ENCODE measurements at regions not wholly inside any gene's neighbourhood (a gene's known extent, or its start where the extent isn't known, plus 50 kb on each side); places are given as distances from the start of the nearest gene placed in this dataset.

DNA sequence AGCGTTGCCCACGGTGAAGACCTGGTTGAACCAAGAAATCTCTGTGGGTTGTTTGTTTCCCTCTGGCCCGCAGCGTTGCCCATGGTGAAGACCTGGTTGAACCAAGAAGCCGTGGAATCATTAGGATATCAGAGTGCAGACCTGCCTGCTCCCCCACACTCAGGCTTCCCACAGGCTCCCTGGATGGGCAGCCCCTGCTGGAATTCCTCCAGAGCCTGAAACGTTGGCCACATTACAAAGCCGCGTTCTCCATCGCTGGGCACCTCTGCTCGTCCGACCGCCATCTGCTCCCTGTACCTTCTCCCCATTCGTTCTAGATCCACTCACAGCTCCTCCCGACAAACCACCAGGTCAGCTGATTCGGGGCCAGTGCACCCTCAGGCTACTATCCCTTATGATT, 266.9 kb upstream of the SHH start:
- no peak overlapping the region for H4K5ac ChIP-seq (ENCODE audit: low read depth, low read length)
- H3K36me3 ChIP-seq (ENCODE audit: control insufficient read depth, insufficient read depth, low read length), result no peaks in the 10 kb centered on the region
- H2BK5ac ChIP-seq (ENCODE audit: low read depth, low read length, poor library complexity, severe bottlenecking), result no peak overlapping the region
- no peaks in the 10 kb centered on the region for H3K9me1 ChIP-seq (ENCODE audit: insufficient read depth, low read length)
- no peaks in the 10 kb centered on the region for H4K20me1 ChIP-seq (ENCODE audit: insufficient read depth, low read length)
- POLR2A ChIA-PET (ENCODE audit: unreplicated experiment), result no interaction called here
- no peak overlapping the region for H2AK5ac ChIP-seq (ENCODE audit: low read depth, low read length)
- no peak overlapping the region for H2BK120ac ChIP-seq (ENCODE audit: low read depth, low read length)
- in situ Hi-C loops (cut with MboI; ENCODE audit: low sequenced_read_pairs), result no loop called here
- no peaks in the 10 kb centered on the region for H3K4me1 ChIP-seq (ENCODE audit: control insufficient read depth, insufficient read depth, low read length)
- TF ChIP-seq RFX5 (IDR thresholded peaks at IDR 0.05; ENCODE audit: low read depth, low read length), result no peak
- no peak for TF ChIP-seq NFE2L2 (IDR thresholded peaks at IDR 0.05; ENCODE audit: low read depth, low read length)
- TF ChIP-seq RCOR1 (IDR thresholded peaks at IDR 0.05; ENCODE audit: insufficient replicate concordance, low read length), result no peak
- CTCF ChIA-PET, result no interaction called here
- H4K91ac ChIP-seq (ENCODE audit: insufficient read depth, low read depth, low read length), result no peak overlapping the region
- H3K4me2 ChIP-seq (ENCODE audit: low read depth, low read length), result no peak overlapping the region
- no peak overlapping the region for H3K56ac ChIP-seq (ENCODE audit: extremely low read depth, insufficient read depth, low read length)
- no peaks in the 10 kb centered on the region for H3K79me1 ChIP-seq (ENCODE audit: low read depth in 1 of 2, low read length in 2 of 2)
- no peak overlapping the region for H3K23ac ChIP-seq (ENCODE audit: low read depth, low read length)
- H3K4ac ChIP-seq (ENCODE audit: low read depth, low read length), result no peak overlapping the region
- ATAC-seq (ENCODE audit: low read depth) (no peak), DNase-seq (no peak)
- no TSS peak for BruUV-seq (replicated peaks)
- intact Hi-C loops (cut with micrococcal nuclease), result no loop called here
- dilution Hi-C loops (cut with HindIII; ENCODE audit: low sequenced_read_pairs, unreplicated experiment), result no loop called here
- H2BK15ac ChIP-seq (ENCODE audit: low read depth, low read length), result no peak overlapping the region
- H3K9me3 ChIP-seq (ENCODE audit: control insufficient read depth, insufficient read depth, low read length), result peaks cover 23% of the 10 kb centered on the region
- 49% methylated on average over 9 of the region's 15 CpGs; no CpG with 5 or more reads in 1 of the 2 experiments for WGBS, 2 experiments (ENCODE audit: extremely low coverage in 2 of 2, insufficient read length in 1 of 2)
- no peaks in the 10 kb centered on the region for H3K27me3 ChIP-seq (ENCODE audit: control insufficient read depth, insufficient read depth, low read length)
- no peak overlapping the region for H3K18ac ChIP-seq (ENCODE audit: low read depth, low read length)
- no peak overlapping the region for H2BK20ac ChIP-seq (ENCODE audit: low read depth, low read length)
- no peak overlapping the region for H3K14ac ChIP-seq (replicated peaks; ENCODE audit: low read depth, low read length)
- no peak overlapping the region for H2AK9ac ChIP-seq (replicated peaks; ENCODE audit: low read depth, low read length, poor library complexity)
- H2AFZ ChIP-seq (replicated peaks; ENCODE audit: low read length, poor library complexity), result no peak overlapping the region
- H3K4me3 ChIP-seq (ENCODE audit: insufficient read depth, low read depth, low read length), result no peak overlapping the region
- no peak overlapping the region for H3K9ac ChIP-seq (ENCODE audit: low read depth, low read length)
- no peak overlapping the region for H4K8ac ChIP-seq (ENCODE audit: low read depth in 2 of 2, low read length in 2 of 2)
- no peak overlapping the region for H3K27ac ChIP-seq (ENCODE audit: insufficient read depth, low read length)
